ENCODE measurements at regions not wholly inside any gene's neighbourhood (a gene's known extent, or its start where the extent isn't known, plus 50 kb on each side); places are given as distances from the start of the nearest gene placed in this dataset.
A peak's percentile ranks its signal among the peaks of the same experiment; 100 is the strongest.
"Not testable (repeated sequence)": the region's sequence is repeated elsewhere in the genome, so short reads cannot be mapped to it uniquely, and the experiment has no call there.

DNA sequence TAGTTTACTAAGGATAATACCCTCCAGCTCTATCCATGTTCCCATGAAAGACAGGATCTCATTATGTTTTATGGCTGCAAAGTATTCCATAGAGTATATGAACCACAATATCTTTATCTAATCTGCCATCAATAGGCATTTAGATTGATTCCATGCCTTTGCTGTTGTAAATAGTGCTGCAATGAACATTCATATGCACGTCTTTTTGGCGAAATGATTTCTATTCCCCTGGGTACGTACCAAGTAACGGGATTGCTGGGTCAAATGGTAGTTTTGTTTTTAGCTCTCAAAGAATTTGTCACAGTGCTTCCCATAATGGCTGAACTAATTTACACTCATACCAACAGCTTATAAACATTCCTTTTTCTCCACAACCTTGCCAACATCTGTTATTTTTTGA, 750.9 kb downstream of the BRINP3 start:
- no peak for DNase-seq

DNA sequence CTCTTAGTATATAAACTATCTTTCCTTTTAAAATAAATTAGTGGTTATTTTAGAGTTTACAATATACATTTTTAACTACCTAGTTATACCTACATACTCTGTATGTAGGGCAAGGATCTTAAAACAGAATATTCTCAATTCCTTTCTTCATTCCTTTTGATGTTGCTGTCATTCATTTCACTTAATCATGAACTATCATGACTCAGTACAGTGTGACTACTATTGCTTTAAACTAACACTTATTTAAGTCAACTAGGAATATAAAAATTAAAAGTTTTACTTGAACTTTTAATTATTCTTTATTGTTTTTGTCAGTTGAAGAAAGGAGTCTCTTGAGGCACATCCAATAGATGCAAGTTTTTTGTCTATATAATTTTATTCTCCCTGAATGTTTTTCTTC, 726.4 kb downstream of the BRINP3 start:
- DNase-seq, result no peak

DNA sequence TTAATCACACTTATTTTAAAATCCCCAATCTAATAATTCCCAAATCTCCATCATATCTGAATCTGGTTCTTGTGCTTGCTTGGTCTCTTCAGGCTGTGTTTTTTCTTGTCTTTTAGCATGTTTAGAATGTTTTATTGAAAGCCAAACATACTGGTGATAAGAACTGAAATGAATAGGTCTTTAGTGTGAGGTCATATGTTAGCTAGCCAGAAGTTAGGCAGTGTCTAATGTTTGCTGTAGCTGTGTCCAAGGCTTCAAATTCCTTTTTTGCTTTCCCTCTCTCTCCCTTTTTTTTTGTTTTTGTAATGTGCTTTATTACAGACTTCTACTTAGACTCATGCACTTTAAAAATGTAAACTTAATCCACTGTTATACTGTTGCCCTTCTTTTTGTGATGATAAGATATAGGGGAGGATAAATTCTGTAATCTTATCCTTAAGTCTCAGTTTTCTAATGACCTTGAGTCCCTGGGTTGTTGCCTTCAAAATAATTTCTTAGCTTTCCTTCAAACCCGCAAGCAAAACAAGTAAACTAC, 725.1 kb downstream of the BRINP3 start:
- DNase-seq, result no peak

DNA sequence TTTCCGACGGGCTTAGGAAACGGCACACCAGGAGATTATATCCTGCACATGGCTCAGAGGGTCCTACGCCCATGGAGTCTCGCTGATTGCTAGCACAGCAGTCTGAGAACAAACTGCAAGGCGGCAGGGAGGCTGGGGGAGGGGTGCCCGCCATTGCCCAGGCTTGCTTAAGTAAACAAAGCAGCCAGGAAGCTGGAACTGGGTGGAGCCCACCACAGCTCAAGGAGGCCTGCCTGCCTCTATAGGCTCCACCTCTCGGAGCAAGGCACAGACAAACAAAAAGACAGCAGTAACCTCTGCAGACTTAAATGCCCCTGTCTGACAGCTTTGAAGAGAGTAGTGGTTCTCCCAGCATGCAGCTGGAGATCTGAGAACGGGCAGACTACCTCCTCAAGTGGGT, 722.6 kb downstream of the BRINP3 start:
- not testable (repeated sequence) for DNase-seq

DNA sequence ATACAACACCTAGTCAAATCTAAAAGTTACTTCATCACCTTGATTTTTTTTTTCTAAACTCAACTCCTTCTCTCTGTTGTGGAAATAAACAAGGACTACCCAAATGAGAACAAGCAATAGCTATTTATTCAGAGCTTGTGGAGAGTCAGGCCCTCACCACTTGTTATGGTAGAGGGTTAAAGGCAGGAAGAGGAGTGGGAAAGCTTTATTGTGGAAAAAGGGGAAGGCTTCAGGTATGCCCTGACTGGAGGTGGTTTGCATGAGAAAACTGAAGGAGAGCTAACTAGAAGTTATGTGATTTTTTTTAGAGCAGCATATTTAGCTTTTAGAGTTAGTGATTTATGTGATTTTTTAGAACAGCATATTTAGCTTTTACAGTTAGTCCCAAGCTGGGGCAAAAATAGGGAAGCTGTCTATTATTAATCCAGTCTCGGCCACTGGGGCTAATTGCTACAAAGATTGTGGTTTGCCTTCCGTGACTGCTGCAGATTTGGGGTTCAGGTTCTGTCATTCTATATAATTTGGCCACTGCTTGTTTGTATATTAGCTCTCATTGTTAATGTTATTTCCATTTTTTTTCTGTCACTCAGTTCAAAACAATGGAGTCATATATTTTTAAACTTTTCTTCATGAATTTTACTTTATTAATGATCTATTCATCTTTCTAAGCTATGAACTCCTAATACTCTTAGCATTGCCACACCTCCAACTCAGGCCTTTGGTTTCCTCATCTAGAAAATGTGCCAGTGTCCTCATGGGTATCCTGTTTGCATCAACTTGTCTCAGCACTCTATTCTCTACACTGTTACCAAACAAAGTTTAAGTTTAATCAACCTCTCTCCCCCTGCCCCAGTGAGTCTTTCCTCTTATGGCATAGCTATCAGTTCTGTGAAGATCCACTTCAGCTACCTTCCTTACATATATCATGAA, 713.0 kb downstream of the BRINP3 start:
- no peak for DNase-seq

DNA sequence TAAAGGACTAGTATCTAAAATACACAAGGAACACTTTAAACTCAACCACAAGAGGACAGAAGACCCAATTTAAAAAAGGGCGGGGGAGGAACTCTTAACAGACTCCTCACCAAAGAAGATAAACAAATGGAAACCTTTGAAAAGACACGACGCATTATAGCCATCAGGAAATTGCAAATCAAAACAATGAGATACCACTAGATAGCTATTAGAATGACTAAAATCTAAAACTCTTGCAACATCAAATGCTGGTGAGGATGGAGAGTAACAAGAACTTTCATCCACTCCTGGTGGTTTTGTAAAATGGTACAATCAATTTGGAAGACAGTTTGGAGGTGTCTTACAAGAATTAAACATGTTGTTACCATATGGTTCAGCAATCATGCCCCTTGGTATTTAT, 708.2 kb downstream of the BRINP3 start:
- DNase-seq, result no peak

DNA sequence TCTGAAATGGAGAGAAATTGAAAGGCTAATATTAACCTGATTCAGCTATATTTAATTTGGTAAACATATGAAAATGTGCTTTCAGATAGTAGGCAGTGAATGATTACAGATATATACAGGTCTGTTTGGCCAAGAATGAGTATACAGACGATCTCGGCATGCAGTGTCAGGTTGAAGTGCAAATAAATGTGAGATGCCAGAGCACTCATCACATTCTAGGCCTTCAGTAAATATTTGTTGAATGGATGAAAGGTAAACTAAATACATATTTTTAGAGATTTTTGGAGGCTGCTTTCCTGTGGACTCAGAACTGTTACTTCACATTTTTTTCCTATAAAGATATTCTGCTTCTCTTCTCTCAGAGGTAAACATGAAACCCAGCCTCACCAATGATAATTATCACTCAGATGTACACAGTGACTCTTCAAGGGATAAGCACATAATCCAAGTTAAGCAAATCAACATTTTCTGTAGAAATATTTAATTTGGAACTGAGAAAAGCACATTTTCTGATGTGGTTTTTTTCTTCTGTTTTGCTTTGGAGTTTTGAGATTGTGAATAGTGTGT, 702.9 kb downstream of the BRINP3 start:
- DNase-seq, result no peak

DNA sequence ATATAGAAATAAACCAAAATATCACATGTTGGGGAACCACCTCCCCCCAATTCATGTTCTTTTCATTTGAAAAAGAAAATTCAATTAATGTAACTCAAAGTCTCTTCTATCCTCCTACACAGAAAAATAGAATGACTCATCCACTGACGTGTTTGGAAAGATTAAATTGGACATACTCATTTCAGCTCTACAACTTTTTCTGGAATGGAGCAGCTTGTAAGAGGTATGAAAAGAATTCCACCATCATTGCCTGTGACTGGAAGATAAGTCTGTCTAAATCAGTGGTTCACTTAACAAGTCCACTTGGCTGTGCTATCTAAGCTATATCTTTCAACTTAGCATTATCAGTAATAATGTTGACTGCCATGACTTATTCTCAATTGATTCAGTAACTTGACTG, 702.3 kb downstream of the BRINP3 start:
- DNase-seq, result no peak

DNA sequence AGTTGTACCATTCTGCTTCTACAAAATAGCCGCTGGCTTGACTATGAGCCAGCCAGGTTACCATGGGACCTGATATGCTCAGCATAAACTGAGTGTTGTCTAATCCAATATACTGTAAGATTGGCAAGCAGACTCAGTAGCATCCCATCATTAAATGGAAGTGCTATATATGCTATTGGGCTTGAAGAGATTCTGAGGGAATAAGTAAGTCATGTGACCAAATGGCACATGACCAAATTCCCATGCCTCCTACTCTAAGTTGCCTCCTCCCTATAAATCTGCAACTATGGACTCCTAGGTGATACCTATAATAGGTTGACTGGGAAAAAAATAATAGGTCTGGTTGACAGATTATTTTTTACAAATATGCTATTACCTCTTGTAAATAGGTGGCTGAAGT, 698.6 kb downstream of the BRINP3 start:
- DNase-seq, result no peak

DNA sequence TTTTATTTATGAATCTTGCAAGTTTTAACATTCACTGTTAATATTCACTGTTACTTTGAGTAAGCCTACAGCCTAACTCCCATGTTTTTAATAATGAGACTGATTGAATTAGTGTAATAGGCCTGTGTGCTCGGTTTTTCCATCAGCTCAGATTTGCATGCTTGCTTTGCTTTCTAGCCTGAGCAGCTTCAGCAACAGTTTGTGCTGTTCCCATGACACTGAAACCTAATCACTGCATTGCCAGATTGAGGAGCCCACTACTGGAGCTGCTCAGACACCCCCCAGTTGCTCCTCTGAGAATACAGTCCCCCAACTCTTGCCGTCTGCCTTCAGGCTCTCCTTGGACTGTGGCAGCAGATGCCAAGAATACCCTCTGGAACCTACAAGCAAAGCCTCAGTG, 695.4 kb downstream of the BRINP3 start:
- DNase-seq, result no peak

DNA sequence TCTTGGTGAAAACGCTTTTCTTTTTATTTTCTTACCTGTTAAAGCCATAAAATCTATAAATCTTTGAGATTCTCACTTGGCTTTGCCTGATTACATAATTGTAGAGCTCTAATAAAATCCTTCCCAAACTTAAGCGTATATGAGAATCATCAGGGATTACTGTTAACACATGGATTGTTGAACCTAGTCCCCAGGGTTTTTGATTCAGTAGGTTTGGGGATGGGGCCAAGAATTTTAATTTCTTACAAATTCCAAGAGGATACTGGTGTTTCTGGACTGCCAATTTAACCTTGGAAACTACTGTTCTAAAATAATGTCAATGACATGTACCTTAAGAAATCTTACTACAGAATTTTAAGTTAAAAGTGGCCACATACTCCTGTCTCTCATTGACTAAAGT, 694.2 kb downstream of the BRINP3 start:
- DNase-seq, result no peak

DNA sequence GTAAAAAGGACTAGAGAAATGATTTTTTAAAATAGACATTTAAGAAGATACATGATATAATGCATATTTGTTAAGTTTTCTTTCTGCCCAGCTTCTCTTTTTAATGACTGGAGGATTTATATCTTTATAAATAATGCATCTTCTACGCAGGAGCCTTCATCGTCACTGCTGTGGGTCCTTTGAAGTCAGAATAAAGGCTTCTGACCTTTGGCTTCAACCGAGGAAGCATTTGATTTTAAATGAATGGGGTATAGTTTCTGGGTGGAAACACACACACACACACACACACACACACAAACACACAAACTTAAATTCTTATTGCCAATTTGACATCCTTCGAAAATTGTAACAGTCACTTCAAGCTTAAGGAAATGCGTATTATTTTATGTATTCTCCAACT, 690.9 kb downstream of the BRINP3 start:
- DNase-seq, result no peak

DNA sequence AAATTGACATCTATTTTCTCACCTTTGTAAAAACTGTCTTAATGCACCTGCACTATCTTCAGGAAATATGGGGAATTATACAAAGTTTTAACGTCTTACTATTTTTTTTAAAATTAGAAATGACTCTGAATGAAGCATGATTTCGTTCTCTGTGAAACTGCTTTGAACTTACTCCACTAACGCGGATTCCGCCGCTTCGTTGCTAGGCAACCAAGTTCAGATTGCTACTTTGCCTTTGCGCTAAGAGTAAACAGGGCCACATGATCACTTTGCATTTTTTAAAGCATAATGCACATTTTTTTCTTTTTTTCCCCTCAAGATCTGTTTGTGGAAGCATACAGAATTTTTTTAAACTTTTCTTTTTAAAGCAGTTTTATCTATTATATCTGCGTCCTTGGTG, 690.5 kb downstream of the BRINP3 start:
- no peak for DNase-seq

DNA sequence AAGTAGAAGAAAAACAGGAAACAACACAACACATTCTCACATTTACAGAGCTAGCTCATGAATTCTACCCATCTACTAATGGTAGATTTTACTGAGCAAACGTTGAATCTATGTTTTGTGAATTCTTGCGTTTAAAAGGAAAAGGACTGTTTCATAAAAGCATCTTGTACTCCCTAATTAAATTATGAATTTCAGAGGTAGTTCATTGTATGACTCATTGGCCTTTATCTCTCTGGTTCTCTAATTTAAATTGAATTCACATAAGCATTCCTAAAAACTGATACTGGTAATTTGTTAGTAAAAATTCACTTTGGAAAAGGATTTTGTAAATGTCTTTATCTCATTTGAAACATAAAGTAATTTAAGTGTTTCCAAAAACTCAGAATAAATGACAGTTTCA, 687.3 kb downstream of the BRINP3 start:
- DNase-seq, result no peak

DNA sequence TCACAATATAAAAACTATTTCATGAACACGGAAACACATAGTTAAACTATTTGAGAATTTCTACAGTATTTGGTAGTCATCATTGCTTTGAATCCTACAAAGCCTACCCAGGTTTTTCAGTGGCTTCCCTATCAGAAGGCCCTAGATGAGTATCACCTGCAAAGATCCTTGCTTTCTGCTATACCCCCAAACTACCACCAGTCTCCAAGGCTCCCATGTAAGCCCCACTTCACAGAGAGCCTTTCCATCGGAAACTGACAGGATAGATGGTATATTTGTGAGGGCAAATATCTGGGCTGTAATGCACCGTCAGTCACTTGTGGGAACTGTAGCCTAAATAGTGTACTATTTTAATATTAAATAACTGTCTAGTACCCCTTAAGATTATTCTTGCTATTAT, 674.3 kb downstream of the BRINP3 start:
- DNase-seq, result no peak

DNA sequence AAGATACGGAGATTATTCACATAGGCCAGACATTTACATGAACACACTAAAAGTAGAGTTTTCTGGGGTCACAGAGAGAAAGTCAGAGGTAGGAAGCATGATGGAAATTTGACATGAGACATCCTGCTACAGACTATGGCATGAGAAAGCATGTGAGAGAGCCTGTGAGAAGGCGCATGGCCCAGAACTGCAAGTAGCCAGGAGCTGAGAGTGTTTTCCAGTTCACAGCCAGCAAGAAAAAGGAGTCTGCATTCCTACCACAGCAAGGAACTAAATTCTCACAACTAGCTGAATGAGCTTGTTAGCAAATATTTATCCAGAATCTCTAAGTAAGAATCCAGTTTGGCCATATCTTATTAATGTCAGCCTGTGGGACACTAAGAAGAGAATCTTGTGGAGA, 673.3 kb downstream of the BRINP3 start:
- DNase-seq, result no peak

DNA sequence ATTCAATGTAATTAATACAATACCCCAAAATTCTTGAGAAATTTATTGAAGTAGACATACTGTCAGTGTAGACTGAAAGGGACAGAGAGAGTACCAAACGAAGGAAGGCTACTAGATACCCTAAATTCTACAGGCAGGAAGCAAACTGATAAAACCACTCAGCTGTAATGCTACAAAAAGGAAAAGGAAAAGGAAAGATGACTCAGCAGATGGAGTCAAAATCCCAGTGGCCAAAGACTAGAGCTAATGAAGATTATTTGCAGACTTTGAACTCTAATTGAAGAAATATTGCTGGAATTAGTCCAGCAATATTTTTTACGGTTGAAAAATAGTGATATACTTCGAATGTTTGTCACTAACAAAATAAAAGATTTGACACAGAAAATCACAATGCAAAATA, 671.9 kb downstream of the BRINP3 start:
- no peak for DNase-seq

DNA sequence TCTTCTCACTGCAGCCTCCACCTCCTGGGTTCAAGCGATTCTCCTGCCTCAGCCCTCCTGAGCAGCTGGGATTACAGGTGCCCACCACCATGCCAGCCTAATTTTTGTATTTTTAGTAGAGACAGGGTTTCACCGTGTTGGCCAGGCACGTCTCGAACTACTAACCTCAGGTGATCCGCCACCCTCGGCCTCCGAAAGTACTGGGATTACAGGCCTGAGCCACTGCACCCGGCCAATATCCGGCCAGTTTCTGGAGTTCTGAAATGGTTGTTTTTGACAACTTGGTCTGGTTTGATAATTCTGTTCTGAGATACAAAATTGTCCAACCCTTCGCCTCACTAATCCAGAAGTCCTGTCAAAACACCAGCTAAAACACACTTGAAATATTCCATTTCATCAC, 667.0 kb downstream of the BRINP3 start:
- not testable (repeated sequence) for DNase-seq

DNA sequence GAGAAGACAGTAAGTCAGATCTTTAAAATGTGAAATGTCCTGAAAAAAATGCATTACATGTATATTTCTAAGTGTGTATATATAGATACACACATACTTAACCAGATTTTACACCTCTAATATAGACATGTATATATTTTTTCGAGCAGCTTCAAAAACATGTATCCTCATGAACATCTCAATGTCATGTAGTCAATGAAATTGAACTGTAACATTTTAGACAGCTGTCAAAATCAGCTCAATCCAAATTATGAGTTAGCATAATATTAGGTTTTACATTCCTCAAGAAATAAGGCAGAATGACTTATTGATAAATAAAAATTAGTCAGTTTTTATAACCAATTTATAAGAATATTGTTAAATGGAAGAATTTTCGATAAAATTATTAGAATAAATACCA, 665.7 kb downstream of the BRINP3 start:
- DNase-seq, result no peak

DNA sequence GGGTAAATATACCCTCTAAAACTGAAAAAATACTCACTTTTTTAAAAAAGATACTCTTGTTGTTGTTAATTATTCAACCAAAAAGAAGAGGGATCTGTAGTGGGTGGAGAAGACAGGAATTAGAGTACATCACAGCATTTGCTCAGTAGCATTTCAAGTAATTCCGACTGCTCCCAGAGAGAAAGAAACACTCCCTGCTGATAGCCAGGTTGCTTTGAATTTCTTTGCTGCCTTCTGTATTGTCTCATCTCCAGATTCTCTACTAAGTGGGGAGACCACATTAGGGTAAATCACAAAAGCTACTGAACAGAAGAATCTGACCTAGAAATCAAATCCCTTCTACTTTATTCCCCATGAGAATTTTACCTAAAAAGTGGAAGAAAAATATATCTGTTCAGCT, 661.1 kb downstream of the BRINP3 start:
- no peak for DNase-seq

DNA sequence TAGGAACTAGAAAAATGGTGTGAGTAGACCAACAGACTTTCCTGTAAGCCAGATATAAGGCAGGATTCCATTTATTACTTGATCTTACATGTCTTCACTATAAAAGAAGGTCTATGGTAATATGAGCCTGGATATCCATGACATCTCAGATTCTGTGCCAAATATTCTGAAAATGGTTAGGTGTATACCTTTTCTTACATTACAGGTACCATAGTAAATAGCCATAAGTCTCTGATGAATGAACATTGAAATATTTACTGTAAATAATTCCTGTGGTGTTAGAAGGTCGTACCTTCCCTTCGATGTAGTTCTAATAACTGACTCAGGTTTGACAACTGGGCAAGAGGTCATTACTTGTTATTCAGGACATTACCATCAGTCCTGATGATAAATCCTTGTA, 657.9 kb downstream of the BRINP3 start:
- DNase-seq, result no peak

DNA sequence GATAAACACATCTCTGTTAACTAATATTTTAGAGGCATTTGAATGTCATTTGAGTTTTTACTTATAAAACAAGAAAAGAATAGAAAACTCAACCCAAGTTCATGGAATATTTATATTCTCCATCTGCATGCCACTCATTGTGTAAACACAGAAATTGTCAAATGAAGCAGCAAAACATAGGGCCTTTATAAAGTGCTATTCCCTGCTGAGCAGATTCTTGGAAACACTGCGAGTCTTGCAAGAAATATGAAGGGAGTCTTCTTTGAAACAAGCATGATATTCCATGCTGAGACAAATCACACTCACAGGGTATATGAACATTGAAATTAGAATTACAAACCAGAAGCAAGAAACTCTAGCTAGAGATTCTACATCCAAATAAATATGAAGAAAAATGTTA, 655.8 kb downstream of the BRINP3 start:
- DNase-seq, result no peak

DNA sequence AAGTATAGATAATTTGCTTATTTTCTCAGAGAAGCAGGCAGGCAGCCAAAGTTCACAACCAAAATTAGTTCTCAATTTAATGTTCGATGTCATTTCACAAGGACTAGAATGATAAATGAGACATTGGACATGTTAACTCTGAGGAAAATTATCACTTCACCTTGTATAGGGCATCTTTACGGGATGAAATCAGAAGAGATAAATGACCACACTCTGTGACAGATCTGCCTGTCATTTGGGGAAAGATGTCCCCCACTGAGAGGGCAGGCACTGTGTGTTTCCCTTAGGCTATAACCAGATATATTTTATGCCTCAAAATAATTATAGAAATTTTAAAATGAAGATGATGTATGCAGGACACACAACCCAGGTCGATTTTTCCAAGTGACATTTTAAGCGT, 642.9 kb downstream of the BRINP3 start:
- DNase-seq, result peak; percentile 77

DNA sequence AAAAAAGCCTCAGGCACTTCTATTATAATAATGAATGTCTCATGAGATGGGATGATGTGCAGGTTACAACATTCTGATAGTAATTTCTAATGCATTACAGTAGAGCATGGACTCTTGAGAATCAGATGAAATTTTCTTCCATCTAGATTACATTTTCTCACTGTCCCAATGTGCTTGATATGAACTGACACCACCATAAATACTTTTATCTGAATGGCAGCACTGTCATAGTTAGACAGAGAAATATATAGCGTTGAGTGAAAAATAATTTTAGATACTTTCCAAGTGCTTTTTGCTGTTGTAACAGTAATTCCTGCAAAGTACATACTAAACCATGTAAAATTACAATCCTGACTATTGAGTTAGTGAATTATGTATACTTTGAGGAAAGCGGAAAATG, 630.1 kb downstream of the BRINP3 start:
- DNase-seq, result no peak
